HG03103 (cell line): ENCODE measurements at regions not wholly inside any gene's neighbourhood (a gene's known extent, or its start where the extent isn't known, plus 50 kb on each side); places are given as distances from the start of the nearest gene placed in this dataset.

Experiments used
- ATAC-seq: cut with Tn5 transposase; IDR thresholded peaks from one replicate; pipeline ENCODE4 v1.9.1; 2021; ENCODE audit warnings: low read depth; ENCODE audit not compliant: unreplicated experiment

DNA sequence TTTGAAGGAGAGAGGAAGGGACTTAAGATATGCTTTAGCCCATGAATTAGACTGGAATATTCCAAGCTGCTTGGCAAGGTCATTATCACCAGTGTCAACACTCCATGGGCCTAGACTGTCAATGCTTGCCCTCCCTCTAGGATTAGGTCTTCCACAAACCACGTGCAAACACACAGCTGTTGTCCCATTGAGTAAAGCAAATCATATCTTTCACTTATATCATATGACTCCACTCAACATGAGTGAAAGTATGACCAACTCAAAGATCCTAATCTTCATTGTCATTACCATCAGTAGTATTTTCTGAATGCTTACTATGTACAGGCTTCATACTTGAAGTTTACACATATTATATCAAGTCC lies 57.0 kb upstream of the GRAMD2B start:
- no peak for ATAC-seq

DNA sequence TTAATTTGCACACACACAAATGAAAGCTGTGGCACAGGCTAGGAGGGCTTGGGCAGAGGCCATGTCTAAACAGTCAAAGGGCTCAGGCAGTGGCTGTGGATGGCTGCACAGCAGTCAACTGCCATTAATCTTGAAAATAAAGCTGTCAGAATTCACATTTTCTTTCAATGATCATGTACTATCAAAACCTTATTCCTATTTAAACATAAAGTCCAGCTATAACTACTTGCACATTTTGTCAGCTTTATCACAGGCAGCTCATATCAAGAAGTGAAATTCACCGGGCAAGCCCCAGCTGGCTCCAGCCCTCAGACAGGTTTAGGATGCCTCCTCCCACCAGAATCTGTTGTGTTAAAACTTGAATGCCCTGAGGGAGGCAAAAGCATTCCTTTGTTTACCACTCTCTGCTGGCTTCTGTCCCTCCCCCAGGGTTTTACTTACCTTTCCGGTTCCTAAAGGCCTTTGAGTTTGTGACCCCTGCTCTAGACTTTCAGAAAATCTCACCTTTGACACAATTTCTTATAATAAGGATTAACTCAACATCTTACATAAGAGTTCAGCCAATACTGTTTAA lies 54.9 kb upstream of the GRAMD2B start:
- no peak for ATAC-seq

DNA sequence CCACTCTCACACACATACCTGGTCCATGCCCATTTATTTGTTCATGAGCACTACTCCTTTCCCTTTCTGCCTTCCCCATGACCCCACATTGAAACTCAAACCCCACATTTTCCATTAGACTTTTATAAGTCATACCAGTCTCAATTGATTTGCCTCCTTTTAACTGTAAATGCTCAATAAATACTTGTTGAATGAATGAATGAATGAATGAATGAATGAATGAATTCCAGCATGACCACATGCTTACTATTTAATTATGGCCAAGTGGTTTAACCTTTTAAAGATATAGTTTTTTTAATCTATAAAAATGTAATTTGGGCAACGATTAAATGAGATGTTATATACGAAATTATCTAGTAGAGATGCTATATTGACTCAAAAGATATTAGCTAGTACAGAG lies 54.1 kb upstream of the GRAMD2B start:
- ATAC-seq: no peak

DNA sequence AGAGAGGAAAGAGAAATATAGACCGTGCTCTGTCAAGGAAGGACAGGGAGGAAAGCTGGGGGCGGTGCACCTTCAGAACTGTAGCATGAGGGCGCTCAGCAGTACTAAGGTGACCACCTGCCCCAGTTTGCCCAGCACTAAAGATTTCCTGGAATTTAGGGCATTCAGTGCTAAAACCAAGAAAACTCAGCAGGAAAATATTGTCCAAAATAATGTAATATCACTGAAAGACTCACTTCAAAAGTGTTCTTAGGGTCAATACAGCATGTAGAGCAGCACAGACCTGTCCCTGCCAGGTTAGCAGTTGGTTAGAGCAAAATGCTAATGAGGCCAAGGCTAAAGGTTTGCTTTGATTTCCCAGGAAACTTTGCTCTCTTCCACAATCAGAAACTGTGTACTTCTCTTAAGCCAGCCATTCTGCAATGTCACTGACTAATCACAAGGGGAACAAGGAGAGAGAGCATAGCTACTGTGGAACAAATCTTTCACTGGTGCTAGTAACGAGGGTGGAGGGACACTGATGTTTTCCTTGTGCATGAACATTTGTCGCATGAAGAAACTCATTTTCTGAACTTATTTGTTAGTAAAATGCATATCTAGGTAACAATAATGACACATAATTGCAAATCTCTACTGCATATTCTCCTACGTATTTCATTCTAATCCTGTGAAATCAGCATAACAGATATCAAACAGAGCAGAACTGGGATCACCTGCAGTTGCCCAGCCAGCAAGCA lies 53.0 kb upstream of the GRAMD2B start:
- ATAC-seq: no peak

DNA sequence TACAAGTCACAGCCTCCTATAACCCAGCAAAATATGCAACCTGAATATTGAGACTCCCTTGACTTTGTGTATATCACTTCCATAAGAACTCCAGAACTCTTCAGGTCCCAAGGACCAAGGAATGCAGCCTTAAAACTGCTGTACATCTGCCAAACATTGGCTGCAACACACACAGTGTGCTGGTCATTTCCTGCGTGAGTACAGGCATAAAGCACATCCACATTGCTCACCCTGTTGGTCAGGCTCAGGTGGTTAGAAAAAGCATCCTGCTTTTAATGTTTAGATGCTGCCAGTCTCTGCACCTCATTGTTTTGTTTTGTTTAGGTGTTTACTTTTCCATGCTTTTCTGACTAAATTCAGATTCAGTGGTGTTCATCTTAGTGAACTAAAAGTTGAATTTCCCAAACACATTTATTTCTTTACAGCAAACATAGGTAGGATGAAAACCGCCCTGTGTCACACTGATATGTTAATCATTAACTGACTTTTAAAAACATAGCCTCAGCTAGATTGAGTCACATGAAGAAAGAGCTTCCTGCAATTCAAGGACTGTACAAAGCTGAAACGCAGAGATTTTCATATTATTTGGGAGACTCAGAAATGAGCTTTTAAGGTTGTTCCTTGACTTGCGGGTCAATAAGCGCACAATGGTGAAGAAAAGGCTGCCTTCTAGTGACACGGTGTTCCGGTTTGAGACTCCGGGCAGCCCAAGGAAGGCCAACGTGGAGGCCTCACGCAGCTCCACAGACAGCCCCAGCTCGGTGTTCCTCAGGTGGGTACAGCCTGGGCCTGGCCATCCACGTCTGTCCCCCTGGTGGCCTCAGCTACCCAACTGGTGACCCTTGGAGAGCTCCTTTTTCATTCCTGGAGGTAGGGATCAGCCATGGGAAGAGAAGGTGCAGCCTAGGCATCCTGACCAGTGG lies 52.2 kb upstream of the GRAMD2B start:
- ATAC-seq: no peak

DNA sequence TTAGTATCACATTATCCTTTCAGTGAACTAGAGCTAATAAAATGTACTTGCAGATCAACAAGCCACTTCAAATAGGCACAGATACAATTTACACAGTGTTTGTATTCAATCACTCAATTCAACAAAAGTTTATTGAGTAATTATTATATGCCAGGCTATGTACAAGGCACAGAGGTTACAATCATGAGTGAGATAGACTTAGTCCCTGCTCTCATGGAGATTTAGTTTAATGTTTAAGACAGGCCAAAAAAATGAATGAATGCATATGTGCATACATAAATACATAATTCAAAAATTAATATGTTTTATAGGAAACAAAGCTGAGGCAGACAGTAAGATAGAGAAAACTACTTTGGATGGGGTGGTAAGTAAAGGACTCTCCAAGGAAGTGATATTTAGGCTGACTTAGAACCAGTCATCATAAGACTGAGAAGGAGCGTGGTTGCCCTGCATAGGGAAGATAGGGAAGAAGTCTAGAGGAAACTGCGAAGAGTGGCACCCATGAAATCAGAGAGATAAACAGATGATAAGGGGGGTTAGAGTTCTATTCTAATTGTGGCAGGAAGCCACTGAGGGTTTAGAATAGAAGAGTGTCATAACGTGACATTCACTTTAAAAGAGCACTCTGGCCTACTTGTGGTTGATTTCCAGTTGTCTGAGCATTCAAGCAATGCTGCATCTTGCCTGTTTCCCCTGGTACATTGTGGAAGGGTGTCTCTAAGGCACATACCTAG lies 49.7 kb upstream of the GRAMD2B start:
- no peak for ATAC-seq
